HCT116 (cell line): ENCODE measurements at regions not wholly inside any gene's neighbourhood (a gene's known extent, or its start where the extent isn't known, plus 50 kb on each side); places are given as distances from the start of the nearest gene placed in this dataset.

Experiments used
- ATAC-seq: fragments of 200-7000 bp; cut with Tn5 transposase; 2 replicates; pipeline ENCODE4 v1.9.1; 2020; ENCODE audit warnings: mild to moderate bottlenecking, moderate library complexity
- BruUV-seq: library from RNA; stranded (reverse); fragments of 400-500 nt; replicated peaks from 2 replicates; lab custom pipeline; 2021; lab: Mats Ljungman, UMichigan
- CTCF ChIA-PET: fragments of 300-600 bp; sonication (Branson Sonifier 250); formaldehyde crosslinking; loops from one replicate; lab custom pipeline; 2021; ENCODE audit warnings: antibody characterized with exemption; lab: Charles Lee
- POLR2A ChIA-PET: fragments of 300-600, 350-600 bp; sonication (Branson Sonifier 250); formaldehyde crosslinking; loops from one replicate; lab custom pipeline; 2021; ENCODE audit warnings: antibody characterized with exemption; lab: Charles Lee
- RAD21 ChIA-PET, 2 experiments: fragments of 300-600 bp; sonication (Branson Sonifier 250); formaldehyde crosslinking; loops; one replicate each; lab custom pipeline; 2023; ENCODE audit warnings: low total read pairs in 2 of 2; ENCODE audit not compliant: uncharacterized antibody in 2 of 2, unreplicated experiment in 2 of 2, low non-redundant PET in 1 of 2; lab: Charles Lee
- DNase-seq: peaks from one replicate; pipeline ENCODE4 v3.0.0-alpha.2; 2010; ENCODE audit warnings: low read depth, low spot score
- H2AFZ ChIP-seq: fragments of 200-600 bp; shearing (Covaris generic), sonication (generic); 2 replicates; pipeline ENCODE4 v1.6.1; 2017; ENCODE audit warnings: low read depth, mixed run types, mixed read lengths, antibody characterized with exemption, low read length; ENCODE audit not compliant: poor library complexity, severe bottlenecking
- H3K27ac ChIP-seq: 2 replicates; pipeline ENCODE4 v1.5.1; 2012; ENCODE audit warnings: low read depth, low read length
- H3K27me3 ChIP-seq: fragments of 200-600 bp; sonication (generic); 2 replicates; pipeline ENCODE4 v1.6.1; 2016; ENCODE audit warnings: mixed run types, low read length, mixed read lengths; ENCODE audit not compliant: insufficient read depth
- H3K36me3 ChIP-seq, 2 experiments: fragments of 200-500 bp in 1 of 2; fragments of 200-600 bp in 1 of 2; sonication (Bioruptor generic) in 1 of 2; sonication (generic) in 1 of 2; 2 replicates each; pipeline versions ENCODE4 v1.5.1 to v1.6.1; 2014 to 2016; ENCODE audit warnings: low read length in 2 of 2, inconsistent platforms in 1 of 2, mixed read lengths in 1 of 2, mixed run types in 1 of 2; ENCODE audit not compliant: insufficient read depth in 2 of 2, control insufficient read depth in 1 of 2
- H3K4me1 ChIP-seq, 2 experiments: fragments of 200-600 bp in 1 of 2; sonication (generic) in 1 of 2; 2 replicates each; pipeline versions ENCODE4 v1.5.1 to v1.6.1; 2012 to 2017; ENCODE audit warnings: low read length in 2 of 2, inconsistent platforms in 1 of 2, mild to moderate bottlenecking in 1 of 2, mixed read lengths in 1 of 2, mixed run types in 1 of 2, moderate library complexity in 1 of 2; ENCODE audit not compliant: insufficient read depth in 2 of 2, control insufficient read depth in 1 of 2
- H3K4me2 ChIP-seq: fragments of 200-600 bp; sonication (generic); 2 replicates; pipeline ENCODE4 v1.6.1; 2017; ENCODE audit warnings: mixed run types, low read length, mixed read lengths
- H3K4me3 ChIP-seq, 2 experiments: fragments of 200-600 bp in 1 of 2; sonication (generic) in 1 of 2; replicated peaks in 1 of 2; 2 replicates each; pipeline ENCODE4 v1.5.1; 2011 to 2016; ENCODE audit warnings: low read length in 2 of 2, control low read depth in 1 of 2, low read depth in 1 of 2, mild to moderate bottlenecking in 1 of 2, mixed read lengths in 1 of 2, mixed run types in 1 of 2
- H3K79me2 ChIP-seq: fragments of 200-600 bp; sonication (generic); 2 replicates; pipeline ENCODE4 v1.6.1; 2017; ENCODE audit warnings: mild to moderate bottlenecking, mixed run types, low read length, moderate library complexity, mixed read lengths; ENCODE audit not compliant: insufficient read depth
- H3K9ac ChIP-seq: fragments of 200-600 bp; sonication (generic); 2 replicates; pipeline ENCODE4 v1.6.1; 2016; ENCODE audit warnings: low read length, mixed read lengths
- H3K9me2 ChIP-seq: fragments of 200-600 bp; sonication (generic), shearing (Covaris generic); 2 replicates; pipeline ENCODE4 v1.6.1; 2017; ENCODE audit warnings: mixed run types, mild to moderate bottlenecking, moderate library complexity; ENCODE audit not compliant: insufficient read depth
- H3K9me3 ChIP-seq, 2 experiments: fragments of 200-500 bp in 1 of 2; fragments of 200-600 bp in 1 of 2; sonication (Bioruptor generic) in 1 of 2; sonication (generic) in 1 of 2; 2 replicates each; pipeline ENCODE4 v1.6.1; 2014 to 2017; ENCODE audit warnings: low read length in 2 of 2, mixed read lengths in 2 of 2, inconsistent platforms in 1 of 2, low read depth in 1 of 2, mild to moderate bottlenecking in 1 of 2, mixed run types in 1 of 2, moderate library complexity in 1 of 2; ENCODE audit not compliant: control insufficient read depth in 1 of 2, insufficient read depth in 1 of 2
- H4K20me1 ChIP-seq: fragments of 200-600 bp; sonication (generic), shearing (Covaris generic); 2 replicates; pipeline ENCODE4 v1.6.1; 2017; ENCODE audit warnings: mixed run types, mild to moderate bottlenecking, moderate library complexity; ENCODE audit not compliant: insufficient read depth
- CEBPB ChIP-seq: IDR thresholded peaks from 2 replicates; pipeline ENCODE4 v1.6.1; 2012; ENCODE audit warnings: low read depth
- EGR1 ChIP-seq: IDR thresholded peaks from 2 replicates; pipeline ENCODE4 v1.6.1; 2012; ENCODE audit warnings: low read depth
- EZH2 ChIP-seq: fragments of 200-600 bp; sonication (generic); IDR thresholded peaks from 2 replicates; pipeline ENCODE4 v1.6.1; 2017; ENCODE audit warnings: antibody characterized with exemption, mixed run types
- EZH2phosphoT487 ChIP-seq: fragments of 200-600 bp; IDR thresholded peaks from 2 replicates; pipeline ENCODE4 v1.6.1; 2018; ENCODE audit warnings: antibody characterized with exemption, borderline replicate concordance
- FOSL1 ChIP-seq: IDR thresholded peaks from 2 replicates; pipeline ENCODE4 v1.6.1; 2012; ENCODE audit warnings: low read depth
- MAX ChIP-seq: IDR thresholded peaks from 2 replicates; pipeline ENCODE4 v1.6.1; 2012
- POLR2A ChIP-seq: IDR thresholded peaks from 2 replicates; pipeline ENCODE4 v1.7.0; 2011; ENCODE audit warnings: borderline replicate concordance; ENCODE audit not compliant: insufficient read depth, insufficient read length; ENCODE audit errors: extremely low read depth
- RAD21 ChIP-seq: IDR thresholded peaks from 2 replicates; pipeline ENCODE4 v1.6.1; 2012; ENCODE audit warnings: low read depth, mild to moderate bottlenecking
- SIN3A ChIP-seq: IDR thresholded peaks from 2 replicates; pipeline ENCODE4 v1.6.1; 2012; ENCODE audit warnings: low read depth
- SP1 ChIP-seq: IDR thresholded peaks from 2 replicates; pipeline ENCODE4 v1.6.1; 2012; ENCODE audit warnings: low read depth
- SRF ChIP-seq: IDR thresholded peaks from 2 replicates; pipeline ENCODE4 v1.6.1; 2012; ENCODE audit warnings: low read depth
- YY1 ChIP-seq: IDR thresholded peaks from 2 replicates; pipeline ENCODE4 v1.6.1; 2011; ENCODE audit warnings: low read length, low read depth, moderate library complexity, mild to moderate bottlenecking; ENCODE audit not compliant: insufficient replicate concordance; ENCODE audit errors: extremely low read depth
- ZFX ChIP-seq: fragments of 450-650 bp; IDR thresholded peaks from 2 replicates; pipeline ENCODE4 v1.6.1; 2017
- intact Hi-C: fragments of 100-400 bp; cut with micrococcal nuclease; formaldehyde crosslinking; loops from 2 replicates; pipeline ENCODE4 v1.10.0; 2022
- TF ChIP-seq, protein P1 (sequence below): IDR thresholded peaks from 2 replicates; pipeline ENCODE4 v1.6.1; 2012
- TF ChIP-seq, protein P2 (sequence below): IDR thresholded peaks from 2 replicates; pipeline ENCODE4 v1.6.1; 2011; ENCODE audit warnings: mild to moderate bottlenecking, low read length, moderate library complexity; ENCODE audit not compliant: insufficient replicate concordance; ENCODE audit errors: extremely low read depth

- H3K4me3 ChIP-seq = no peak overlapping the region
- no peaks in the 10 kb centered on the region for H3K9me2 ChIP-seq
- no peak overlapping the region for H3K27ac ChIP-seq
- ChIA-PET POLR2A (no interaction called here), RAD21 (no interaction called here)
- ATAC-seq (no peak), DNase-seq (no peak)
- H3K36me3 ChIP-seq = no peaks in the 10 kb centered on the region
- H3K79me2 ChIP-seq = no peaks in the 10 kb centered on the region
- H3K4me2 ChIP-seq = no peak overlapping the region
- no peak overlapping the region for H2AFZ ChIP-seq
- no peaks in the 10 kb centered on the region for H3K27me3 ChIP-seq
- no peak for TF ChIP-seq RAD21
- no peak for TF ChIP-seq POLR2A
- no peak for TF ChIP-seq SP1
- TF ChIP-seq CEBPB = no peak
- no peak for TF ChIP-seq YY1
- TF ChIP-seq, all 23 proteins: peak for 0
- intact Hi-C loops = no loop called here
- CTCF ChIA-PET = no interaction called here
- Histone ChIP-seq H4K20me1 (no peaks in the 10 kb centered on the region), H3K9me3 (peaks cover 0 to 14% of the 10 kb centered on the region in 2 experiments; a peak in 1 of 4 replicates), H3K4me1 (no peaks in the 10 kb centered on the region), H3K9ac (no peak overlapping the region)
- no TSS peak for BruUV-seq
Measured at GRCh38 chr6:62980093-62980492, 231.2 kb upstream of the FKBP1C start.

DNA sequence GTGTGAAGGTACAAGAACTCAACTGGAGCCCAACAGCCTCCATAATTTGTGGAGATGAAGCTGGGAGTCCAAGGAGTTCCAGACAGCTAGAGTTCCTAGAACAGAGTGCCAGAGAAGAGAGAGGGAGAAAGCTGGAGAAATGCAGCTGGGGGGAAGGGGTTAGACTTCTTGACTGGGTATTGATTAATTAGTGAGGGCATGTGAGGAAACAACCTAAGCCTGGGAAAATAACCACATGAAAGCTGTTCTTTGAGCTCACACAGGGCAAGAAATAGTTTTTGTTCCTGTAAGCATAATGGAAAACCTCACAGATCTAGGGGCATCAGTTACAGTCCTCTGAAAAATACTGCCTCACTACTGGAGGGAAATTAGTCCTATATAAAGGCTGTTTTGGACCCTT, 230.5 kb upstream of the FKBP1C start:
- Histone ChIP-seq H3K27ac (no peak overlapping the region), H4K20me1 (no peaks in the 10 kb centered on the region), H3K4me2 (no peak overlapping the region), H3K36me3 (no peaks in the 10 kb centered on the region), H3K4me3 (no peak overlapping the region), H3K9me2 (no peaks in the 10 kb centered on the region), H3K79me2 (no peaks in the 10 kb centered on the region), H2AFZ (no peak overlapping the region), H3K9me3 (peaks cover 0 to 14% of the 10 kb centered on the region in 2 experiments; a peak in 1 of 4 replicates), H3K4me1 (no peaks in the 10 kb centered on the region), H3K9ac (no peak overlapping the region), H3K27me3 (no peaks in the 10 kb centered on the region)
- DNase-seq = no peak
- no TSS peak for BruUV-seq
- intact Hi-C loops = no loop called here
- no peak for ATAC-seq
- CTCF ChIA-PET = no interaction called here
- TF ChIP-seq MAX (no peak), EGR1 (no peak), ZFX (no peak), SP1 (no peak), RAD21 (no peak), YY1 (no peak), SRF (no peak), EZH2phosphoT487 (no peak), EZH2 (no peak), SIN3A (no peak), FOSL1 (no peak), CEBPB (no peak)
- TF ChIP-seq, protein P1, sequence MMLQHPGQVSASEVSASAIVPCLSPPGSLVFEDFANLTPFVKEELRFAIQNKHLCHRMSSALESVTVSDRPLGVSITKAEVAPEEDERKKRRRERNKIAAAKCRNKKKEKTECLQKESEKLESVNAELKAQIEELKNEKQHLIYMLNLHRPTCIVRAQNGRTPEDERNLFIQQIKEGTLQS = no peak
- TF ChIP-seq, protein P2, sequence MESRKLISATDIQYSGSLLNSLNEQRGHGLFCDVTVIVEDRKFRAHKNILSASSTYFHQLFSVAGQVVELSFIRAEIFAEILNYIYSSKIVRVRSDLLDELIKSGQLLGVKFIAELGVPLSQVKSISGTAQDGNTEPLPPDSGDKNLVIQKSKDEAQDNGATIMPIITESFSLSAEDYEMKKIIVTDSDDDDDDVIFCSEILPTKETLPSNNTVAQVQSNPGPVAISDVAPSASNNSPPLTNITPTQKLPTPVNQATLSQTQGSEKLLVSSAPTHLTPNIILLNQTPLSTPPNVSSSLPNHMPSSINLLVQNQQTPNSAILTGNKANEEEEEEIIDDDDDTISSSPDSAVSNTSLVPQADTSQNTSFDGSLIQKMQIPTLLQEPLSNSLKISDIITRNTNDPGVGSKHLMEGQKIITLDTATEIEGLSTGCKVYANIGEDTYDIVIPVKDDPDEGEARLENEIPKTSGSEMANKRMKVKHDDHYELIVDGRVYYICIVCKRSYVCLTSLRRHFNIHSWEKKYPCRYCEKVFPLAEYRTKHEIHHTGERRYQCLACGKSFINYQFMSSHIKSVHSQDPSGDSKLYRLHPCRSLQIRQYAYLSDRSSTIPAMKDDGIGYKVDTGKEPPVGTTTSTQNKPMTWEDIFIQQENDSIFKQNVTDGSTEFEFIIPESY = no peak
- POLR2A ChIA-PET = no interaction called here
- RAD21 ChIA-PET = no interaction called here
